Left lung (tissue), 4 donors: ENCODE measurements at regions not wholly inside any gene's neighbourhood (a gene's known extent, or its start where the extent isn't known, plus 50 kb on each side); places are given as distances from the start of the nearest gene placed in this dataset.

Source experiments
- ATAC-seq: fragments of 200-7000 bp; cut with Tn5 transposase; one replicate; pipeline ENCODE4 v1.9.1; 2020; ENCODE audit warnings: moderate library complexity
- DNase-seq, 4 donors: peaks; one replicate each; pipeline ENCODE4 v3.0.0-alpha.2; 2013 to 2020
- H3K27ac ChIP-seq, 2 donors: fragments of 200-600 bp; sonication (generic) in 1 of 2; one replicate each; pipeline versions ENCODE4 v1.5.0 to v1.8.0; 2020 to 2021
- H3K27me3 ChIP-seq, 2 donors: fragments of 200-600 bp; sonication (generic) in 1 of 2; one replicate each; pipeline versions ENCODE4 v1.5.0 to v1.8.0; 2020 to 2021
- H3K36me3 ChIP-seq, 2 donors: fragments of 200-600 bp; sonication (generic) in 1 of 2; one replicate each; pipeline versions ENCODE4 v1.5.0 to v1.8.0; 2020 to 2021
- H3K4me1 ChIP-seq, 2 donors: fragments of 200-600 bp; one replicate each; pipeline ENCODE4 v1.8.0; 2021
- H3K4me3 ChIP-seq, 2 donors: fragments of 200-600 bp; sonication (generic) in 1 of 2; one replicate each; pipeline versions ENCODE4 v1.5.0 to v1.8.0; 2020 to 2021; ENCODE audit warnings: mild to moderate bottlenecking in 1 of 2
- H3K9me3 ChIP-seq, 2 donors: fragments of 200-600 bp; sonication (generic) in 1 of 2; one replicate each; pipeline versions ENCODE4 v1.5.0 to v1.8.0; 2020 to 2021
- intact Hi-C, 2 donors: fragments of 100-400 bp; cut with DNase I; formaldehyde crosslinking; loops; one replicate each; pipeline versions ENCODE4 v1.11.2 to v1.14.2; 2022
- TF ChIP-seq, protein P1 (sequence below), 2 donors: fragments of 200-600 bp; sonication (generic) in 1 of 2; IDR thresholded peaks; one replicate each; pipeline versions ENCODE4 v1.5.0 to v1.8.0; 2021; ENCODE audit warnings: antibody characterized with exemption in 2 of 2
- donor health status: DM: no; HTN: yes; CAD: no.
- donor health status: DM: no; HTN: no; CAD: no.

GRCh38 chr2:118325321-118325955, 237.2 kb downstream of the INSIG2 start:
- Histone ChIP-seq H3K9me3 (no peaks in the 10 kb centered on the region), H3K4me1 (no peaks in the 10 kb centered on the region), H3K27me3 (no peaks in the 10 kb centered on the region), H3K27ac (no peak overlapping the region), H3K36me3 (no peaks in the 10 kb centered on the region), H3K4me3 (no peak overlapping the region)
- TF ChIP-seq, protein P1, sequence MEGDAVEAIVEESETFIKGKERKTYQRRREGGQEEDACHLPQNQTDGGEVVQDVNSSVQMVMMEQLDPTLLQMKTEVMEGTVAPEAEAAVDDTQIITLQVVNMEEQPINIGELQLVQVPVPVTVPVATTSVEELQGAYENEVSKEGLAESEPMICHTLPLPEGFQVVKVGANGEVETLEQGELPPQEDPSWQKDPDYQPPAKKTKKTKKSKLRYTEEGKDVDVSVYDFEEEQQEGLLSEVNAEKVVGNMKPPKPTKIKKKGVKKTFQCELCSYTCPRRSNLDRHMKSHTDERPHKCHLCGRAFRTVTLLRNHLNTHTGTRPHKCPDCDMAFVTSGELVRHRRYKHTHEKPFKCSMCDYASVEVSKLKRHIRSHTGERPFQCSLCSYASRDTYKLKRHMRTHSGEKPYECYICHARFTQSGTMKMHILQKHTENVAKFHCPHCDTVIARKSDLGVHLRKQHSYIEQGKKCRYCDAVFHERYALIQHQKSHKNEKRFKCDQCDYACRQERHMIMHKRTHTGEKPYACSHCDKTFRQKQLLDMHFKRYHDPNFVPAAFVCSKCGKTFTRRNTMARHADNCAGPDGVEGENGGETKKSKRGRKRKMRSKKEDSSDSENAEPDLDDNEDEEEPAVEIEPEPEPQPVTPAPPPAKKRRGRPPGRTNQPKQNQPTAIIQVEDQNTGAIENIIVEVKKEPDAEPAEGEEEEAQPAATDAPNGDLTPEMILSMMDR (IDR thresholded peaks at IDR 0.05) = no peak
- ATAC-seq (no peak), DNase-seq (no peak)
- intact Hi-C loops = no loop called here

DNA sequence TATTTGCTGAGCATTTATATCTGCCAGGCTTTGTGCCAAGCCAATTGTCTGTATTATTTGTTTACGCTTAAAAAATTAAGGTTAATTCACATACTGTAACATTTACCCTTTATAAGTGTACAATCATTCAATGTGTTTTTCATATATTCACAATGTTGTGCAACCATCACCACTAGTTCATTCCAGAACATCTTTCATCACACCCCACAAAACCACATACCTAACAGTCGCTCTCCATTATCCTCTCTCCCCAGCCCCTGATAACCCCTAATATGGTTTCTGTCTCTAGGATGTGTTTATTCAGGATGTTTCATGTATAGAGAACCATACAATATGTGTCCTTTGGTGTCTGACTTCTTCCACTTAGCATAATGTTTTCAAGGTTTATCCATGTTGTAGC, 234.1 kb downstream of the INSIG2 start:
- no peak overlapping the region for H3K4me3 ChIP-seq
- no peak overlapping the region for H3K27ac ChIP-seq
- TF ChIP-seq, protein P1 (IDR thresholded peaks at IDR 0.05) = no peak
- H3K27me3 ChIP-seq = no peaks in the 10 kb centered on the region
- intact Hi-C loops = no loop called here
- H3K4me1 ChIP-seq = no peaks in the 10 kb centered on the region
- H3K9me3 ChIP-seq = no peaks in the 10 kb centered on the region
- ATAC-seq (no peak), DNase-seq (no peak)
- no peaks in the 10 kb centered on the region for H3K36me3 ChIP-seq

GRCh38 chr2:118321432-118322105, 233.3 kb downstream of the INSIG2 start:
- Histone ChIP-seq H3K27ac (no peak overlapping the region), H3K36me3 (no peaks in the 10 kb centered on the region), H3K4me3 (no peak overlapping the region), H3K4me1 (no peaks in the 10 kb centered on the region), H3K9me3 (no peaks in the 10 kb centered on the region), H3K27me3 (no peaks in the 10 kb centered on the region)
- intact Hi-C loops = no loop called here
- ATAC-seq (no peak), DNase-seq (no peak)
- TF ChIP-seq, protein P1 (IDR thresholded peaks at IDR 0.05) = no peak

GRCh38 chr2:118320658-118321057, 232.4 kb downstream of the INSIG2 start:
- H3K36me3 ChIP-seq = no peaks in the 10 kb centered on the region
- no peak overlapping the region for H3K4me3 ChIP-seq
- no peak for ATAC-seq
- no peak overlapping the region for H3K27ac ChIP-seq
- TF ChIP-seq, protein P1 (IDR thresholded peaks at IDR 0.05) = no peak
- DNase-seq = no peak
- H3K9me3 ChIP-seq = no peaks in the 10 kb centered on the region
- no peaks in the 10 kb centered on the region for H3K4me1 ChIP-seq
- intact Hi-C loops = no loop called here
- no peaks in the 10 kb centered on the region for H3K27me3 ChIP-seq

DNA sequence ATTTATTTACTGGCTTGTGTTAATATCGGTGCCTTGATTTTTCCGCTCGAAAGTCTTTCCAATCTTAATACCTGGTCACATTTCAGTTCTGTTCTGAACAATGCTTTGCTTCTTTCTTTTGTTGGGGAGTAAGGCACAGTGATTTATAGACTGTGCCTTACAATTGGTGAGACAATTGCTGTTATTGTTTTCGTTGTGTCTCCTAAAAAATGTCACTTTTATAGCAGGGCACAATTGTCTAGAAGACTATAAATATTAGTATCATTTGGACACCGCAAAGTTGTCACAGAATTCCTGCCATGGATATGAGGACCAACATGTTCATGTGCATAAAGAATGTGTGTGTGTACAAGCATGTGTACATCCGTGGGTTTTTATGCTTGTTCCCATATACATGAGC, 231.9 kb downstream of the INSIG2 start:
- Histone ChIP-seq H3K9me3 (no peaks in the 10 kb centered on the region), H3K27ac (no peak overlapping the region), H3K36me3 (no peaks in the 10 kb centered on the region), H3K27me3 (no peaks in the 10 kb centered on the region), H3K4me3 (no peak overlapping the region), H3K4me1 (no peaks in the 10 kb centered on the region)
- TF ChIP-seq, protein P1 (IDR thresholded peaks at IDR 0.05) = no peak
- intact Hi-C loops = no loop called here
- no peak for DNase-seq
- no peak for ATAC-seq
